ENCODE measurements at regions not wholly inside any gene's neighbourhood (a gene's known extent, or its start where the extent isn't known, plus 50 kb on each side); places are given as distances from the start of the nearest gene placed in this dataset.

DNA sequence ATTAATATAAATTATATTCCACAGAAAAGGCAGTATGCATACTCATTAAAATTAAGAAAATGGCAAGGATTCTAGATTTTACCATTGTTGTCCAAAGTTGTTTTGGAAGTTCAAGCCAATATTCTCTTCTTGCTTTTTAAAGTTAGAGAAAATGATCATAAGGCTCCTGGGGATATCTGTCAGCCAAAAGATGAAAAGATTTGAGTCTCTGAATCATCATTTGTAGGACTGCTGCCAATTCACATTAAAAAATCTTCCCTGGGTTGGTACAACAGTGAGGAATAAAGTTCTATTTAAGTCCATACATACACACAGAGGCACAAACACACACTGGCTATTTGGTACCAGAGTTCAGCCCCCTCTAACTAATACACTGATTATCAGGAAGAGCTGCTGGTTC, 620.1 kb downstream of the COL12A1 start:
- no peak for TF ChIP-seq POLR2A (IDR thresholded peaks at IDR 0.05; ENCODE audit: low read length)
- TF ChIP-seq GATA1 (IDR thresholded peaks at IDR 0.05; ENCODE audit: low read depth, low read length): no peak

Data from erythroblast (primary cell).